H9 (cell line): ENCODE measurements at regions not wholly inside any gene's neighbourhood (a gene's known extent, or its start where the extent isn't known, plus 50 kb on each side); places are given as distances from the start of the nearest gene placed in this dataset.

ENCODE experiments used
- DNase-seq: peaks from one replicate; pipeline ENCODE4 v3.0.0-alpha.2; 2017
- H2AFZ ChIP-seq: one replicate; pipeline ENCODE4 v1.6.1; 2013; ENCODE audit warnings: mild to moderate bottlenecking, low read length, control low read depth, moderate library complexity
- H2AK5ac ChIP-seq: 2 replicates; pipeline ENCODE4 v1.6.1; 2013; ENCODE audit warnings: low read length, control low read depth, mixed read lengths; ENCODE audit not compliant: insufficient read length
- H2BK120ac ChIP-seq: one replicate; pipeline ENCODE4 v1.6.1; 2013; ENCODE audit warnings: low read depth, mild to moderate bottlenecking, low read length, control low read depth, inconsistent platforms; ENCODE audit not compliant: poor library complexity, severe bottlenecking
- H2BK12ac ChIP-seq: 2 replicates; pipeline ENCODE4 v1.6.1; 2013; ENCODE audit warnings: low read length, control low read depth, mixed read lengths, low read depth; ENCODE audit not compliant: insufficient read length
- H2BK15ac ChIP-seq: 2 replicates; pipeline ENCODE4 v1.6.1; 2013; ENCODE audit warnings: low read depth, low read length, control low read depth
- H2BK20ac ChIP-seq: one replicate; pipeline ENCODE4 v1.6.1; 2013; ENCODE audit warnings: low read depth, mild to moderate bottlenecking, low read length, control low read depth, inconsistent platforms; ENCODE audit not compliant: poor library complexity, severe bottlenecking
- H2BK5ac ChIP-seq: 2 replicates; pipeline ENCODE4 v1.6.1; 2013; ENCODE audit warnings: low read length, control low read depth, mixed read lengths; ENCODE audit not compliant: insufficient read length
- H3K14ac ChIP-seq: 2 replicates; pipeline ENCODE4 v1.6.1; 2013; ENCODE audit warnings: low read length, control low read depth; ENCODE audit not compliant: insufficient read depth
- H3K18ac ChIP-seq: 2 replicates; pipeline ENCODE4 v1.6.1; 2013; ENCODE audit warnings: low read depth, mild to moderate bottlenecking, mixed read lengths, low read length, control low read depth; ENCODE audit not compliant: insufficient read length
- H3K23ac ChIP-seq: 2 replicates; pipeline ENCODE4 v1.6.1; 2013; ENCODE audit warnings: low read length, control low read depth, mixed read lengths, low read depth; ENCODE audit not compliant: insufficient read length
- H3K23me2 ChIP-seq: 2 replicates; pipeline ENCODE4 v1.6.1; 2013; ENCODE audit warnings: low read depth, mild to moderate bottlenecking, mixed read lengths, low read length, control low read depth; ENCODE audit not compliant: insufficient read length, poor library complexity, severe bottlenecking
- H3K27ac ChIP-seq: 2 replicates; pipeline ENCODE4 v1.5.1; 2013; ENCODE audit warnings: low read length, control low read depth, mixed read lengths, low read depth; ENCODE audit not compliant: insufficient read length
- H3K27me3 ChIP-seq: 2 replicates; pipeline ENCODE4 v1.6.1; 2013; ENCODE audit warnings: low read length, control low read depth, inconsistent platforms; ENCODE audit not compliant: insufficient read depth
- H3K4ac ChIP-seq: 2 replicates; pipeline ENCODE4 v1.6.1; 2013; ENCODE audit warnings: low read depth, mild to moderate bottlenecking, control low read depth, inconsistent platforms, low read length, moderate library complexity
- H3K4me1 ChIP-seq: 2 replicates; pipeline ENCODE4 v1.6.1; 2013; ENCODE audit warnings: low read length, control low read depth, inconsistent platforms; ENCODE audit not compliant: insufficient read depth
- H3K4me2 ChIP-seq: 2 replicates; pipeline ENCODE4 v1.6.1; 2013; ENCODE audit warnings: low read length, control low read depth, mixed read lengths; ENCODE audit not compliant: insufficient read length, insufficient read depth
- H3K56ac ChIP-seq: 2 replicates; pipeline ENCODE4 v1.6.1; 2013; ENCODE audit warnings: low read depth, mild to moderate bottlenecking, mixed read lengths, low read length, control low read depth; ENCODE audit not compliant: insufficient read length
- H3K79me1 ChIP-seq: 2 replicates; pipeline ENCODE4 v1.6.1; 2013; ENCODE audit warnings: low read depth, mild to moderate bottlenecking, moderate library complexity, low read length, control low read depth, inconsistent platforms; ENCODE audit not compliant: insufficient read depth, poor library complexity, severe bottlenecking
- H3K79me2 ChIP-seq: 2 replicates; pipeline ENCODE4 v1.6.1; 2013; ENCODE audit warnings: low read length, control low read depth, inconsistent platforms; ENCODE audit not compliant: insufficient read depth
- H3K9ac ChIP-seq: 2 replicates; pipeline ENCODE4 v1.6.1; 2013; ENCODE audit warnings: low read length, control low read depth, mixed read lengths; ENCODE audit not compliant: insufficient read length; ENCODE audit errors: extremely low read depth
- H3K9me3 ChIP-seq: one replicate; pipeline ENCODE4 v1.6.1; 2013; ENCODE audit warnings: low read depth, low read length, inconsistent platforms; ENCODE audit not compliant: control insufficient read depth
- H3T11ph ChIP-seq: one replicate; pipeline ENCODE4 v1.6.1; 2013; ENCODE audit warnings: mild to moderate bottlenecking, low read length, control low read depth, inconsistent platforms
- H4K20me1 ChIP-seq: one replicate; pipeline ENCODE4 v1.6.1; 2013; ENCODE audit not compliant: control insufficient read depth, insufficient read length, insufficient read depth
- H4K5ac ChIP-seq: 2 replicates; pipeline ENCODE4 v1.6.1; 2013; ENCODE audit warnings: low read depth, mild to moderate bottlenecking, mixed read lengths, low read length, control low read depth; ENCODE audit not compliant: insufficient read length
- H4K8ac ChIP-seq: replicated peaks from 2 replicates; pipeline ENCODE4 v1.6.1; 2013; ENCODE audit warnings: low read length, control low read depth, mixed read lengths, low read depth; ENCODE audit not compliant: insufficient read length
- H4K91ac ChIP-seq: 2 replicates; pipeline ENCODE4 v1.6.1; 2013; ENCODE audit warnings: low read depth, mild to moderate bottlenecking, moderate library complexity, mixed read lengths, low read length, control low read depth; ENCODE audit not compliant: insufficient read length
- H3K27ac Mint-ChIP-seq, 3 experiments: 2 replicates in 2 of 3; 3 replicates in 1 of 3; pipeline ENCODE4 v1.8.0; 2020 to 2021; ENCODE audit warnings: mixed read lengths in 3 of 3, mild to moderate bottlenecking in 1 of 3, moderate library complexity in 1 of 3
- H3K27me3 Mint-ChIP-seq: 2 replicates; pipeline ENCODE4 v1.8.0; 2021; ENCODE audit warnings: low read depth, mild to moderate bottlenecking, moderate library complexity, mixed read lengths
- H3K36me3 Mint-ChIP-seq, 3 experiments: 2 replicates in 2 of 3; 3 replicates in 1 of 3; pipeline ENCODE4 v1.8.0; 2020 to 2021; ENCODE audit warnings: low read depth in 3 of 3, mixed read lengths in 3 of 3; ENCODE audit not compliant: insufficient read depth in 1 of 3
- H3K4me1 Mint-ChIP-seq, 2 experiments: 2 replicates each; pipeline ENCODE4 v1.8.0; 2020; ENCODE audit warnings: mixed read lengths in 2 of 2
- H3K4me3 Mint-ChIP-seq, 2 experiments: 2 replicates in 1 of 2; 3 replicates in 1 of 2; pipeline ENCODE4 v1.8.0; 2020 to 2021; ENCODE audit warnings: mild to moderate bottlenecking in 2 of 2, mixed read lengths in 2 of 2, moderate library complexity in 1 of 2
- H3K9me3 Mint-ChIP-seq, 2 experiments: 2 replicates in 1 of 2; 3 replicates in 1 of 2; pipeline ENCODE4 v1.8.0; 2020; ENCODE audit warnings: mild to moderate bottlenecking in 2 of 2, mixed read lengths in 2 of 2, moderate library complexity in 1 of 2
- CTCF ChIP-seq: fragments of 200-600 bp; sonication (generic); conservative IDR thresholded peaks from 3 replicates; pipeline ENCODE4 v1.8.0; 2021; ENCODE audit warnings: antibody characterized with exemption, mild to moderate bottlenecking
- WGBS: extraction: QIAGEN DNeasy Blood & Tissue Kit; methylation state at CpG from one replicate; pipeline ENCODE4 v1.1.7; 2013; ENCODE audit warnings: missing lambda C conversion rate, low lambda C conversion rate, mixed read lengths; ENCODE audit not compliant: insufficient read length; ENCODE audit errors: extremely low coverage; 5-methylcytosine and 5-hydroxymethylcytosine counted together

GRCh38 chr4:37043342-37043741 is 201.2 kb upstream of the NWD2 start:
- no peaks in the 10 kb centered on the region for H3K23me2 ChIP-seq
- no peak overlapping the region for H2BK5ac ChIP-seq
- DNase-seq, result no peak
- no peak overlapping the region for H4K8ac ChIP-seq
- no peaks in the 10 kb centered on the region for H4K20me1 ChIP-seq
- H3K9me3 ChIP-seq, result no peaks in the 10 kb centered on the region
- H3K4ac ChIP-seq, result no peak overlapping the region
- H3K56ac ChIP-seq, result no peak overlapping the region
- no peaks in the 10 kb centered on the region for H3K4me1 ChIP-seq
- H3K23ac ChIP-seq, result no peak overlapping the region
- H3K27me3 ChIP-seq, result no peaks in the 10 kb centered on the region
- no peak overlapping the region for H2AK5ac ChIP-seq
- no peak overlapping the region for H2BK15ac ChIP-seq
- H3K79me2 ChIP-seq, result no peaks in the 10 kb centered on the region
- no peak overlapping the region for H2BK12ac ChIP-seq
- no peak overlapping the region for H3K4me3 Mint-ChIP-seq
- no peaks in the 10 kb centered on the region; a peak in 1 of 7 replicates for H3K36me3 Mint-ChIP-seq
- no peak overlapping the region for H3K4me2 ChIP-seq
- no CpG with 5 or more reads among the region's 2 CpGs for WGBS
- no peak overlapping the region for H3K9ac ChIP-seq
- no peaks in the 10 kb centered on the region for H3K4me1 Mint-ChIP-seq
- no peak overlapping the region for H3K27ac ChIP-seq
- H3K27ac Mint-ChIP-seq, result no peak overlapping the region
- H3K27me3 Mint-ChIP-seq, result no peaks in the 10 kb centered on the region; the same call in 1 of the 2 replicates
- no peaks in the 10 kb centered on the region for H3K9me3 Mint-ChIP-seq
- no peak overlapping the region for H3T11ph ChIP-seq
- no peak overlapping the region for H3K14ac ChIP-seq
- H3K18ac ChIP-seq, result no peak overlapping the region
- H4K5ac ChIP-seq, result no peak overlapping the region
- no peak overlapping the region for H2AFZ ChIP-seq
- no peaks in the 10 kb centered on the region for H3K79me1 ChIP-seq
- no peak overlapping the region for H2BK20ac ChIP-seq
- no peak overlapping the region for H4K91ac ChIP-seq
- no peak overlapping the region for H2BK120ac ChIP-seq
- no peak for TF ChIP-seq CTCF
